ENCODE measurements at regions not wholly inside any gene's neighbourhood (a gene's known extent, or its start where the extent isn't known, plus 50 kb on each side); places are given as distances from the start of the nearest gene placed in this dataset.
"Not testable (repeated sequence)": the region's sequence is repeated elsewhere in the genome, so short reads cannot be mapped to it uniquely, and the experiment has no call there.

GRCh38 chr15:75792236-75792635 is 51.0 kb upstream of the UBE2Q2 start:
- ATAC-seq; POLR2A ChIA-PET; H3K4me3 Mint-ChIP-seq; DNase-seq; H3K27ac Mint-ChIP-seq; H3K4me1 Mint-ChIP-seq (ENCODE audit: low read depth); CTCF ChIA-PET; H3K36me3 Mint-ChIP-seq (ENCODE audit: low read depth); H3K9me3 Mint-ChIP-seq (ENCODE audit: insufficient read depth): not testable (repeated sequence)
- H3K27me3 Mint-ChIP-seq (ENCODE audit: low read depth), result peaks cover 28% of the 10 kb centered on the region

- ChIA-PET CTCF (no interaction called here), POLR2A (no interaction called here)
- no peak for DNase-seq
- Mint-ChIP-seq H3K36me3 (ENCODE audit: low read depth) (no peaks in the 10 kb centered on the region), H3K4me3 (no peak overlapping the region), H3K27me3 (ENCODE audit: low read depth) (peaks cover 26% of the 10 kb centered on the region), H3K27ac (no peak overlapping the region), H3K4me1 (ENCODE audit: low read depth) (no peaks in the 10 kb centered on the region), H3K9me3 (ENCODE audit: insufficient read depth) (no peaks in the 10 kb centered on the region)
- no peak for ATAC-seq
Observed at GRCh38 chr15:75791337-75791713, 51.9 kb upstream of the UBE2Q2 start.

- no peak for ATAC-seq
- Mint-ChIP-seq H3K4me3 (no peak overlapping the region), H3K9me3 (ENCODE audit: insufficient read depth) (no peaks in the 10 kb centered on the region), H3K36me3 (ENCODE audit: low read depth) (no peaks in the 10 kb centered on the region), H3K4me1 (ENCODE audit: low read depth) (no peaks in the 10 kb centered on the region), H3K27ac (no peak overlapping the region), H3K27me3 (ENCODE audit: low read depth) (peaks cover 30% of the 10 kb centered on the region)
- DNase-seq, result no peak
- ChIA-PET CTCF (interaction anchor here (2.0 kb wide), 1 partner anchor 11 kb away, joined by 5 read pairs; no protein-coding TSS in a partner anchor), POLR2A (no interaction called here)
Observed at GRCh38 chr15:75790631-75791336, 52.5 kb upstream of the UBE2Q2 start.

- no peaks in the 10 kb centered on the region for H3K36me3 Mint-ChIP-seq (ENCODE audit: low read depth)
- ChIA-PET CTCF (interaction anchor here (1.3 to 1.5 kb wide), 2 partner anchors 16 to 58 kb away, joined by 4 read pairs; no protein-coding TSS in a partner anchor), POLR2A (no interaction called here)
- H3K9me3 Mint-ChIP-seq (ENCODE audit: insufficient read depth), result no peaks in the 10 kb centered on the region
- peaks cover 33% of the 10 kb centered on the region for H3K27me3 Mint-ChIP-seq (ENCODE audit: low read depth)
- no peak overlapping the region for H3K4me3 Mint-ChIP-seq
- DNase-seq (no peak), ATAC-seq (no peak)
- no peaks in the 10 kb centered on the region for H3K4me1 Mint-ChIP-seq (ENCODE audit: low read depth)
- H3K27ac Mint-ChIP-seq, result no peak overlapping the region
Observed at GRCh38 chr15:75786575-75786947, 56.7 kb upstream of the UBE2Q2 start.

DNA sequence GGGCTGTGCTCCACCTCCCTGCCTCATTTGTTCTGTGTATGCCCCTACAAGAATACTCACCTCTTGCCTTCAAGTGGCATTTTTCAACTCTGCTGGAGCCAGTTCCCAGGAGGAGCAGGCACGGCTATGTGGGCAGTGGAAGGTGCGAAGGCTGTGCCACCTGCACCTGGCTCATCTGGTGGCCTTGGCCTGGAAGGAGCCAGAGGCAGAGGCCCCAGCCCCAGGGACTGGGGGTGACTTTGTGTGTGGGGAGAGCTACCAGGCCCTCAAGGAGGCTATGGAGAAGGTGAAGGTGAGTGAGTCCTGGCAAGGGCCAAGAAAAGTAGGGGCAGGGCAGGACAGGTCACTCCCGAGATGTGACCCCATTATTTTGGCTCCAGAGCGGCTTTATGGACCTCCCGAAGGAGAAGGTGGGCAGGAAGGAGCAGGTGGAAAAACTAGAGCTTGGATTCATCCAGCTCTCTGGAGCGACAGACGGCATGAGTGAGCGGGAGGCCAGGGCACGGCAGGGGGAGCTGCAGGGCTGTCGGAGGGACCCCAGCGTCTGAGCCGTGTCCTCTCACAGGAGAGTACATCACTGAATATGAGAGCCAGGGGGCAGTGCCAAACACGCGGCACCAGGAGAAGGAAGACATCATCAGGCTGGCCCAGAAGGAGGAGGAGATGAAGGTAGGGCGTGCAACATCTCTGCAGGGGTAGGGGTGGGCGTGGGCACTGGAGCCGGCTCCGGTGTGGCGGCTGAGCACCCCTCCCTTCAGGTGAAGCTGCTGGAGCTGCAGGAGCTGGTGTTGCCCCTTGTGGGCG is 57.3 kb upstream of the UBE2Q2 start:
- no peaks in the 10 kb centered on the region for H3K4me1 Mint-ChIP-seq (ENCODE audit: low read depth)
- H3K27me3 Mint-ChIP-seq (ENCODE audit: low read depth), result peaks cover 31% of the 10 kb centered on the region
- ATAC-seq (no peak), DNase-seq (no peak)
- CTCF ChIA-PET, result interaction anchor here (1.5 kb wide), 1 partner anchor 17 kb away, joined by 4 read pairs; no protein-coding TSS in a partner anchor
- POLR2A ChIA-PET, result no interaction called here
- no peaks in the 10 kb centered on the region for H3K36me3 Mint-ChIP-seq (ENCODE audit: low read depth)
- no peak overlapping the region for H3K27ac Mint-ChIP-seq
- H3K4me3 Mint-ChIP-seq, result no peak overlapping the region
- H3K9me3 Mint-ChIP-seq (ENCODE audit: insufficient read depth), result no peaks in the 10 kb centered on the region

- H3K4me3 Mint-ChIP-seq; H3K4me1 Mint-ChIP-seq (ENCODE audit: low read depth); POLR2A ChIA-PET; H3K36me3 Mint-ChIP-seq (ENCODE audit: low read depth); ATAC-seq; H3K9me3 Mint-ChIP-seq (ENCODE audit: insufficient read depth); H3K27ac Mint-ChIP-seq; DNase-seq: not testable (repeated sequence)
- H3K27me3 Mint-ChIP-seq (ENCODE audit: low read depth), result peaks cover 37% of the 10 kb centered on the region
- CTCF ChIA-PET, result interaction anchor here (1.2 kb wide), 1 partner anchor 64 kb away, joined by 3 read pairs; no protein-coding TSS in a partner anchor
Observed at GRCh38 chr15:75784511-75785480, 58.5 kb upstream of the UBE2Q2 start.

DNA sequence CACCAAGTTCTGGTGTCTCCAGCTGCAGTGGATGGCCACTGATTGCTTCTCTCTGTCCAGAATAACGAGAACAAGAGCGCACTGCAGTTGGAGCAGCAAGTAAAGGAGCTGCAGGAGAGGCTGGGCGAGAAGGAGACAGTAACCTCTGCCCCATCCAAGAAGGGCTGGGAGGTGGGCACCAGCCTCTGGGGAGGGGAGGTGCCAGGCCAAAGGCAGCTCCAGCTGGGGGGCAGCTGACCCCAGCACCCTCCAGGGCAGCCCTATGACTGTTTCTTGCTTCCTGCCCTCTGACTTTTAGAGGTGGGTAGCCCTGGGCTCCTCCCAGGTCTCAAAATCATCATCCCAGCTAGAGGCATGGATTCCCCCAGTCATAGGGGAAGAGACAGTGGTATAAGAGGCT is 59.7 kb upstream of the UBE2Q2 start:
- ChIA-PET CTCF (interaction anchor here (1.2 kb wide), 1 partner anchor 65 kb away, joined by 3 read pairs; no protein-coding TSS in a partner anchor), POLR2A (interaction anchor here (0.6 kb wide), 1 partner anchor 21 kb away, joined by 3 read pairs; no protein-coding TSS in a partner anchor)
- H3K4me1 Mint-ChIP-seq (ENCODE audit: low read depth); DNase-seq; H3K4me3 Mint-ChIP-seq; ATAC-seq; H3K9me3 Mint-ChIP-seq (ENCODE audit: insufficient read depth); H3K27ac Mint-ChIP-seq; H3K36me3 Mint-ChIP-seq (ENCODE audit: low read depth): not testable (repeated sequence)
- H3K27me3 Mint-ChIP-seq (ENCODE audit: low read depth), result peaks cover 34% of the 10 kb centered on the region

- ATAC-seq (no peak), DNase-seq (no peak)
- H3K27ac Mint-ChIP-seq, result no peak overlapping the region
- H3K4me3 Mint-ChIP-seq, result no peak overlapping the region
- peaks cover 32% of the 10 kb centered on the region for H3K27me3 Mint-ChIP-seq (ENCODE audit: low read depth)
- H3K9me3 Mint-ChIP-seq (ENCODE audit: insufficient read depth), result no peaks in the 10 kb centered on the region
- no peaks in the 10 kb centered on the region for H3K36me3 Mint-ChIP-seq (ENCODE audit: low read depth)
- CTCF ChIA-PET, result no interaction called here
- H3K4me1 Mint-ChIP-seq (ENCODE audit: low read depth), result peaks cover 4% of the 10 kb centered on the region
- POLR2A ChIA-PET, result no interaction called here
Observed at GRCh38 chr15:75782926-75783325, 60.3 kb upstream of the UBE2Q2 start.

- H3K27ac Mint-ChIP-seq; ATAC-seq; DNase-seq; H3K9me3 Mint-ChIP-seq (ENCODE audit: insufficient read depth); H3K36me3 Mint-ChIP-seq (ENCODE audit: low read depth); H3K4me3 Mint-ChIP-seq; CTCF ChIA-PET: not testable (repeated sequence)
- Mint-ChIP-seq H3K4me1 (ENCODE audit: low read depth) (peaks cover 12% of the 10 kb centered on the region), H3K27me3 (ENCODE audit: low read depth) (peaks cover 24% of the 10 kb centered on the region)
- POLR2A ChIA-PET, result interaction anchor here (0.6 kb wide), 1 partner anchor 31 kb away, joined by 3 read pairs; no protein-coding TSS in a partner anchor
Observed at GRCh38 chr15:75780995-75781394, 62.3 kb upstream of the UBE2Q2 start.

DNA sequence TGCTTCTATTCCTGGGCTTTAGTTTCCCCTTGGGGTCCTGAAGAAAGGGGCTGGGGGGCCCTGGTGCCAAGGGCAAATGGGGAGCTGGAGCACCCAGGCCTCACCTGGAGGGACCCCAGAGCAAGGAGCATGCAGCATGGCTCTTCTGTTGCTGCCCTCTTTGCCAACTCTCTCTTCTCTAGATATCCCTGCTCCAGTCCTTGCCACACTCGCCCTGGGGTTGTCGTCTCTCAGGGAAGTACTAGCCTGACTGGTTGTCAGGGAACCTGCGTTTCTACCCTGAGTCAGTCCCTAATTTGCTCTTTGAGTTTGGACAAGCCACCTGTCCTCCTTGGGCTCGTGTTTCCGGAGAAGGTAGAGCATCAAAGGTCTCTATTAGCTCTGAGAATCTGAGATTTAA is 63.7 kb upstream of the UBE2Q2 start:
- ChIA-PET POLR2A (no interaction called here), CTCF (no interaction called here)
- DNase-seq (no peak), ATAC-seq (no peak)
- Mint-ChIP-seq H3K4me1 (ENCODE audit: low read depth) (peaks cover 12% of the 10 kb centered on the region), H3K27ac (no peak overlapping the region), H3K4me3 (no peak overlapping the region), H3K27me3 (ENCODE audit: low read depth) (peaks cover 23% of the 10 kb centered on the region), H3K9me3 (ENCODE audit: insufficient read depth) (no peaks in the 10 kb centered on the region), H3K36me3 (ENCODE audit: low read depth) (no peaks in the 10 kb centered on the region)

GRCh38 chr15:75776871-75777610 is 64.4 kb upstream of the CSPG4 start:
- peaks cover 12% of the 10 kb centered on the region for H3K27me3 Mint-ChIP-seq (ENCODE audit: low read depth)
- H3K9me3 Mint-ChIP-seq (ENCODE audit: insufficient read depth); POLR2A ChIA-PET; ATAC-seq; H3K4me3 Mint-ChIP-seq; H3K27ac Mint-ChIP-seq; DNase-seq; H3K36me3 Mint-ChIP-seq (ENCODE audit: low read depth): not testable (repeated sequence)
- H3K4me1 Mint-ChIP-seq (ENCODE audit: low read depth), result peaks cover 12% of the 10 kb centered on the region
- CTCF ChIA-PET, result interaction anchor here (0.9 to 1.5 kb wide), 3 partner anchors 18 to 49 kb away, joined by 3 to 5 read pairs (median 4); no protein-coding TSS in a partner anchor
